GM18505 (cell line): ENCODE measurements at regions not wholly inside any gene's neighbourhood (a gene's known extent, or its start where the extent isn't known, plus 50 kb on each side); places are given as distances from the start of the nearest gene placed in this dataset.
"Not testable (repeated sequence)": the region's sequence is repeated elsewhere in the genome, so short reads cannot be mapped to it uniquely, and the experiment has no call there.

Experiments used
- ATAC-seq: cut with Tn5 transposase; IDR thresholded peaks from one replicate; pipeline ENCODE4 v1.9.1; 2021; ENCODE audit not compliant: unreplicated experiment
- POLR2A ChIP-seq: IDR thresholded peaks from 4 replicates; pipeline ENCODE4 v1.6.1; 2011; ENCODE audit warnings: borderline replicate concordance; ENCODE audit not compliant: insufficient read depth, insufficient read length; ENCODE audit errors: extremely low read depth

GRCh38 chr9:78677326-78677725, 380.4 kb downstream of the PSAT1 start:
- no peak for TF ChIP-seq POLR2A
- no peak for ATAC-seq

- ATAC-seq, result no peak
- no peak for TF ChIP-seq POLR2A
These were observed 382.0 kb downstream of the PSAT1 start for GRCh38 chr9:78678877-78679276.

DNA sequence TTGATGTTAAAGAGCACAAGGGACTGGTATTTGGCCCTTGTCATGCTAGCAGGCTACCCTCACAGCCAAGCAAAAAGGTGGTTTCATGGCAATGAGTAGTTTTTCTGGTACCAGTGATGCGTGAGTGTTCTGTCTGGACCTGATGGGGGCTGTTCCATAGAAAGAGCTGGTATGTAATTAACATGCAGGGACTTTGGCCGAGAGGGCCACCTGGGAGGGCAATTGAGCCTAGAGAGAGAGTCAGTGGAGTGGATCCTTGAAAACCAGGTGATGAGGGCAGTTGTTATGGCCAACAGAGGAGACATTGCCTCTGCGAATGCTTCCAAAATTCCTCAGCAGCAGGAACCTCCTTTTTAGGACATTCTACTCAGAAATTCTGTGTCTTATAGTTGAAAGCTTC, 383.3 kb downstream of the PSAT1 start:
- no peak for ATAC-seq

GRCh38 chr9:78682216-78682615, 385.3 kb downstream of the PSAT1 start:
- no peak for ATAC-seq
- TF ChIP-seq POLR2A, result no peak

More for the DNA sequence above, 383.3 kb downstream of the PSAT1 start:
- TF ChIP-seq POLR2A, result no peak

DNA sequence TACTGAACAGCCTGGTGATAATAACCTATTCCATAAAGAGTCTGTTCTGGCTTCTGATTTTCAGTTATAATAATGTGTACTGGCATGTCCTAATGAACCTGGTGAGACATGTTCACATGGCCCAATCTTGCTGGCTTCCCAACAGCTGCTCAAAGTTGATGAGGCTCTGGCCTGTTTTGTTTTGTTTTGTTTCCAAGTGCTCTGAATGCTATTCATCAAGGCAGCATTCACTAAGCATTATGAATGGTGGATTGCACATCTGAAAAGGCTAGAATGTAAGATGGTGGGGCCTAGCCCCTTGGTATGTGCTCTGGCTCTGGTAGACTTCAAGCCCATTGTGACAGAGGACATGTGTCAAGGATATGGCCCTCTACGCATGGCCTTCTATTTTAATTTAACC, 388.5 kb downstream of the PSAT1 start:
- no peak for TF ChIP-seq POLR2A
- no peak for ATAC-seq

- no peak for TF ChIP-seq POLR2A
These were observed 391.9 kb downstream of the PSAT1 start for GRCh38 chr9:78688796-78689195.

DNA sequence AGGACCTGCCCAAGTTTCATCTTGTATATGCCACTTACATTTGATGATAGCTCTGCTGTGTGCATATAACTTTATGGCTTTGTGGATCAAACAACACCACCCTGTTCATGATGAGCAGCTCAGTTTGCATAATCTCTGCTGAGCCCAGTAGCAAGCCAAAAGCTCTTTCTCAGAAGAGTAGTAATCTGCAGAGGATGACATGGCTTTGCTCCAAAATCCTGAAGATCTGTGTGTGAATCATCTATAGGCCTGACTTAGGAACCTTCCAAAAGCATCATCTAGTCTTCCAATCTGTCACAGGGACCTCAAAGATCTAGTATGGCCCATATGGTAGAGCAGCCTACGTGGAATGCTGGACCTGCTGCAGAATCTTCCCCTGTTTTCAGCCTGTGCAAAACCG, 394.6 kb downstream of the PSAT1 start:
- TF ChIP-seq POLR2A, result no peak
- no peak for ATAC-seq

More at GRCh38 chr9:78688796-78689195, 391.9 kb downstream of the PSAT1 start:
- no peak for ATAC-seq

DNA sequence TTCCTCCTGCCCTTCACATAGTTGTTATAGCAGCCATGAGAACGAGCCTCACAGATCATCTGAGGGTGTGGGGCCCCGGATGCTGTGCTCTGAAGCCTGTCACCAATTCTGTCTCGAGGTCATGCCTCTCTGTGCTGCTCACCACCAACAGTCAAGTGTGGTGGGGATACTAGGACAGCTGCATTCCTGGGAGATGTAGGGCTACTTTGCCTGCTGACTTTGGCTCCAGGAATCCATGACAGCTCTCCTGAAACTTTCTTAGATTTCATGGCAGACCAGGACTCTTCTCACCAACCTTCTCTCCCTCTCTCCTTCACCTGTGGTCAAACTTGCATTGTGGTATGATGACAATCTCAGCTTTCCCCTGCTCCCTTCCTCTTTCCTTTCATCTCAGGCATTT, 395.9 kb downstream of the PSAT1 start:
- no peak for ATAC-seq
- no peak for TF ChIP-seq POLR2A

GRCh38 chr9:78694974-78695373, 398.0 kb downstream of the PSAT1 start:
- no peak for TF ChIP-seq POLR2A
- ATAC-seq, result no peak

GRCh38 chr9:78695519-78695918, 398.6 kb downstream of the PSAT1 start:
- TF ChIP-seq POLR2A, result no peak
- ATAC-seq, result no peak

GRCh38 chr9:78697618-78698017, 400.7 kb downstream of the PSAT1 start:
- no peak for ATAC-seq
- TF ChIP-seq POLR2A, result no peak

GRCh38 chr9:78698371-78698770, 401.4 kb downstream of the PSAT1 start:
- ATAC-seq, result no peak
- no peak for TF ChIP-seq POLR2A

DNA sequence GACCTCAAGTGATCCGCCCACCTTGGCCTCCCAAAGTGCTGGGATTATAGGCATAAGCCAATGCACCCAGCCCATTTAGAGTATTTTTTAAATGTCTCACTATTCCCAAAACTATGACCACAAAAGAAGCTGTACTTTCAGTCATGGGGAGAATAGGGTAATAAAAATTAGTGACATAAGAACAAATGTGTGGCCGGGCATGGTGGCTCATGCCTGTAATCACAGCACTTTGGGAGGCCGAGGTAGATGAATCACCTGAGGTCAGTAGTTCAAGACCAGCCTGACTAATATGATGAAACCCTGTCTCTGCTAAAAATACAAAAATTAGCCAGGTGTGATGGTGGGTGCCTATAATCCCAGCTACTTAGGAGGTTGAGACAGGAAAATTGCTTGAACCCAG, 402.3 kb downstream of the PSAT1 start:
- ATAC-seq, result not testable (repeated sequence)

GRCh38 chr9:78704153-78704552, 407.2 kb downstream of the PSAT1 start:
- not testable (repeated sequence) for ATAC-seq

- ATAC-seq, result peak; percentile 38
- TF ChIP-seq POLR2A, result no peak
These were observed 410.2 kb downstream of the PSAT1 start for GRCh38 chr9:78707080-78707479.
